Effector CD4-positive, alpha-beta T cell (primary cell): ENCODE measurements at regions not wholly inside any gene's neighbourhood (a gene's known extent, or its start where the extent isn't known, plus 50 kb on each side); places are given as distances from the start of the nearest gene placed in this dataset.
A peak's percentile ranks its signal among the peaks of the same experiment; 100 is the strongest.
"Not testable (repeated sequence)": the region's sequence is repeated elsewhere in the genome, so short reads cannot be mapped to it uniquely, and the experiment has no call there.

Source experiments
- DNase-seq: peaks from one replicate; pipeline ENCODE4 v3.0.0-alpha.2; 2020

DNA sequence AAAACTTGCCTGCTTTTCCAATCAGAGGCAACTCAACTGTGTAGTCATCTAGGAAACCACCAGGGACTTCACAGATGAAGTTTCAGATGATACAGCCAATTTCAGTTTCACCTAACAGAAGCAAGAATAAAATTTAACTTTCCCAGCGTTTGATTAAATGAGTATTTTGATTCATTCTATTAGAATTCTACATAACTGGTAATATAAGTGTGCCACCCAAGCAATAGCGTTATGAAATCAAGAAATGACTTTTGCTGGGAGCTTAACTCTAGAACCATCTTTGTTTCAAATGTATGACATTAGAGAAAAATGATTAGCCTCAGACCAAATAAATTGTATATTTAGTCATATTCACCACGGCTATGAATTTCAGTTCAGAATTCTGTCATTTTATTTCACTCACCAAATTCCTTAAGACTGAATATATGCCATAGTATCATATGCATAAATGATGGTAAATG, 239.3 kb downstream of the NRIP1 start:
- no peak for DNase-seq

DNA sequence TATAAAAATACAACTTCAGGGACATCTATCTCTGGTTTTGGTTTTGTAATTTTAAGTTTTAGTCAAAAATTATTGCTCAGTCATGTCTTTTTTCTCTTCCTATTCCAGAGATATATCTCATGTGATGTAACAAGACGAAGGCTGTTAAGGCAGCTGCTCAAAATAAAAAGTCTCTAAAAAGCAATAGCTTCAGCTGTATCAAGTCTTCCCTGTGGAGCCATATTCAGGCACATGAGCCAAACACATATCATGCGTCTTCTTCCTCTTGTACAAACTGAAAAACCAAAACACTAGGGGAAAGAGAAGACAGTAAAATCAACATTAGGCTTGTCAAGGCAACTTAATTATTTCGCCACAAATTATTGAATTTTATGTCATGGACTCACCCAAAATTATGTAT, 240.7 kb downstream of the NRIP1 start:
- DNase-seq, result no peak

DNA sequence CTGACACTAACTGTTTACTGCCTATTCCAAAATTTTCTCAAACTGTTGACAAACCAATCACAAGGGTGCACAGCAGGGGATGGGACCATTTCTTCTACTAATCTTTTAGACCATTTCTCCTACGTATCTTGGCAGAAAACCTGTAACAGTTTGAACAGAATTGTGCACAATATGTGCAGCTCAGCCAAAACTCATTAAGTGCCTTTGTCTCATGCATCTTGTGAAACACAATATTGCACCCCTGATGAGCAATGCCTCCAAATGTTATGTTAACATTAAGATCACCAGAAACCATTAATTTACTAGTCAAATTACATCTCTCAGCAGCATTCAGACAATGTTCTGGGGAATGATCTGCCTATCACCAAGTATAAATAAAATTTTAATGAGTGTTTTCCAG, 247.5 kb downstream of the NRIP1 start:
- DNase-seq, result no peak

DNA sequence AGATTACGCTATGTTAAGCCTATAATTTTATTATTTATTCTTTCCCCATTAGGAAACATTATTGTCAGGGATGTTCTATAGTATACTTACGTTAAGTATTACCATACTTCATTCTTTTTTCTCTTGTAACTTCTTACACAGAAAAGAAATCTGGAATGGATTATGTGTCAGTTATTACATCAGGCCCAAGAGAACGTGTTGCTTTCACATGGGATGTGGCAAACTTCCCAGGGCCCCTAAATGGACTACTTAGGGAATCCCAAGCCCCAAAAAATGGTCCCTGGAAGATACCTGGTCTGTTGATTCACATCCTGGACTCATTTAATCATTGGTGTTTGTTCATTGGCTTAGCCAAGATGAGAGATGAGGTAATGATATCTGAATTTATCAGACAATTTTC, 249.8 kb downstream of the NRIP1 start:
- DNase-seq, result no peak

DNA sequence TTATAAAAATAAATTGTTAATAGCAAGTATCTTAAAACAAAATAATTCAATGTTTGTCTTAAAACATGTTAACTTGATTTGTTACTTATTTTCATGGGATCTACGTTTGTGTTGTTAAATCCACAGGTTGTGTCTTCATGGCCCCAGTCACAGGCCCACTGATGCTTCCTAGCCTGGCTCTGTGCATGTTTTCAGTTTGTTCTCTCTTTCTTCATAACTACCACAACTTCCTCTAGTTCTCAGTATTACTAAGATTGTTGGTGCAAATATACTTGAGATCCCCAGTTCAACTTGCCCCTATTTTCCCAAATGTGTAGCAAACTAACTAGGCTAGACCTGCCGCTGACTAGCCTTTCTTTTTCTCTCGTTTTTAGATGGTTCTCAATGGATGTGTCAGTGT, 250.5 kb downstream of the NRIP1 start:
- no peak for DNase-seq

DNA sequence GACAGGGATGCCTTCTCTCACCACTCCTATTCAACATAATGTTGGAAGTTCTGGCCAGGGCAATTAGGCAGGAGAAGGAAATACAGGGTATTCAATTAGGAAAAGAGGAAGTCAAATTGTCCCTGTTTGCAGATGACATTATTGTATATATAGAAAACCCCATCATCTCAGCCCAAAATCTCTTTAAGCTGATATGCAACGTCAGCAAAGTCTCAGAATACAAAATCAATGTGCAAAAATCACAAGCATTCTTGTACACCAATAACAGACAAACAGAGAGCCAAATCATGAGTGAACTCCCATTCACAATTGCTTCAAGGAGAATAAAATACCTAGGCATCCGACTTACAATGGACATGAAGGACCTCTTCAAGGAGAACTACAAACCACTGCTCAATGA, 258.1 kb upstream of the SAMSN1 start:
- not testable (repeated sequence) for DNase-seq

DNA sequence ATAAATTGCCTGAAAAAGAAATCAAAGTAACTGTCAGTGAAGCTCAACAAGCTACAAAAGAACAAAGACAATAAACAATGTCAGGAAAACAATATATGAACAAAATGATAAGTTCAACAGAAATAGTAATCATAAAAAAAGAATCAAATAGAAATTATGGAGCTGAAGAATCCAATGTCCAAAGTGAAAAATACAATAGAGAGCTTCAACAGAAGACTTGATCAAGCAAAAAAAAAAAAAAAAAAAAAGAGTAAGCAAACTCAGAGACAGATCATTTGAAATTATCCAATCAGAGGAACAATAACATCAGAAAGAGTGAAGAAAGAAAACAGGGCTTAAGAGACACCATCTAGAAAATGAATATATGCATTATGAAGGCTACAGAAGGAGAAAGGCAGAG, 251.4 kb upstream of the SAMSN1 start:
- DNase-seq, result no peak

DNA sequence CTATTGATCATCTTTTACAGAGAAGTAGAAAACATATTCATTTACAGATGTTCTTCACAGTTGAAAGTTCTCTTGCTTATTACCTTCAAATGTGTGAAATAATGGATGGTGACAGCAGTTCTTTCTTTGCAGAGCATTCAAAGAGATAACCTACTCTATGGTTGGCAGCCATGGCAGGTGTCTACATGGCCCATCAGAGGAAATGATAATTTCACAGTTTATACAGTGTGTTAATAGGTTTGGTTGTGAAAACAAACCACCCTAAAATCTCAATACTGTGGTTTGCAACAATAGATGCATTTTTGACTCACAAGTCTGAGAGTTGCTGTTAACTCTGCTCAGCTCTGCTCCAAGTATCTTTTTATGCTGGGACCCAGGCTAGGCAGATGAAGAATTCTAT, 241.2 kb upstream of the SAMSN1 start:
- DNase-seq, result no peak

DNA sequence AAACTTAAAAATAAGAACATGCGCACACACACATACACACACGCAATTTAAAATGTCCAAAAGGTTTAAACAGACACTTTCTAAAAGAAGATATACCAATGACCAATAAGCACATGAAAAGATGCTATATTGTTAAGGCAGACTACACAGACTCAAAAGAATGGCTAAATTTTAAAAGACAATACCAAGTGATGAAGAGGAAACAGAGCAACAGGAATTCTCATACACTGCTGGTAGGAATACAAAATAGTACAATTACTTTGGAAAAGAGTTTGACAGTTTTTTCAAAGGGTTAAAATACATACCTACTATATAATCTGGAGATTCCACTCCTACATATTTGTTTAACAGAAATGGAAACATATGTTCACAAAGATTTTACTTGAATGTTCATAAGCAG, 239.6 kb upstream of the SAMSN1 start:
- no peak for DNase-seq

DNA sequence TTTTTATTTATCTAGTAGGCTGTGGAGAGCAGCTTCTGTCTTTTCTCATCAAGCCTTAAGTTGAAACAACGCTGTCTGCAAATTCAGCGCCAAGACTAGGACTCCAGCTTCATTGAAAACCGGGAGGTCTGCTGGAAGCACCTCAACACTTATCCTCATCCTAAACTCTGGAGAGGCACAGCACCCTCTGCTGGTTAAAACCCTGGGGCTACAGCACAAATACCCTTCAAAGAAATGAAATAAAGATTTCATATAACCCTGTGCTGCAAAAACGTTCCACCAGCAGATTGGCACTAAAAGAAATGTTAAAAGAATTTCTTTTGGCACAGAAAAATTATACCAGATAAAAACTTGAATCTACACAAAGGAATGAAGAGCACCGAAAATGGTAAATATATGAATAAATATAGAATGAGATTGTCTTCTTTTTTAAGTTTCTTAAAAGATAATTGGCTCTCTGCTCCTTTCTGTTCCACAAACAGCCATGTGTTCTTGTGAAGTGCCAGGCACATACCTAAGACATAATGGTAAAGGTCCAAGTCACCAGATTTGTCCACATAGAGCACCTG, 227.7 kb upstream of the SAMSN1 start:
- DNase-seq, result peak; percentile 31

DNA sequence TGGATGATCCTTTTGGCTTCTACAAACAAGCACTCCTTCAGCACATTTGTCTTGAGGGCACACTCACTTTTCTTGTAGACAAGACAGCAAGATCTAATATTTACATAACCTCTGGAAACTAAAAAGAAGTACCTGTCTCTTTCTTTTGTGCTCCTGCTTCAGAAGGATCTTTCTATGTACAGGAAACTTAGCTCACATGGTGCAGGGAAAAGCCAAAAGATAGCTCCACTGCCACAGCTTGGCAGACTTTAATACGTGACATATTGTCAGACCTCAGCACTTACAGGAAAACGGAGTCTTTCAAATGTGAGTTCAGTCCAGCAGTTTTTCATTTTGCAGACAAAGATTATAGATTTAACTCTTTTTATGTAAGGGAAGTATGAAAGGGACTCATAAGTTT, 225.5 kb upstream of the SAMSN1 start:
- no peak for DNase-seq

DNA sequence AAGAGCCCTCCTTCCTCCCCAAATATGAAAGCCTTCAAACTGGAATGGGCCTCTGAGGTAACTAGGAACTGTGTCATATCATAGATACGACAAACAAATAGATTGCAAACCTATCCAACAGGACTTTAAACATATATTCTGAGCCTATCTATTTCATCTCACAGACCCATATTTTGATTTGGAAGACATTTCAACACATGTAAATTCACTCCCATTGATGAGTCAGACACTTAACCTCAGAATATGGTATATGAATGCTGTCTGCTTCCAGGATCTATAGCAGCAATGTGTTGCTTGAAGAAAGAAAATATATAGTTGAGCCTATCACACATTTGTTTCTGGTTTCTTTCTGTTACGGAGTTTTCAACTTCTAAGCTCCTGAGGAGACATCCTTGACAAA, 221.9 kb upstream of the SAMSN1 start:
- DNase-seq, result no peak

DNA sequence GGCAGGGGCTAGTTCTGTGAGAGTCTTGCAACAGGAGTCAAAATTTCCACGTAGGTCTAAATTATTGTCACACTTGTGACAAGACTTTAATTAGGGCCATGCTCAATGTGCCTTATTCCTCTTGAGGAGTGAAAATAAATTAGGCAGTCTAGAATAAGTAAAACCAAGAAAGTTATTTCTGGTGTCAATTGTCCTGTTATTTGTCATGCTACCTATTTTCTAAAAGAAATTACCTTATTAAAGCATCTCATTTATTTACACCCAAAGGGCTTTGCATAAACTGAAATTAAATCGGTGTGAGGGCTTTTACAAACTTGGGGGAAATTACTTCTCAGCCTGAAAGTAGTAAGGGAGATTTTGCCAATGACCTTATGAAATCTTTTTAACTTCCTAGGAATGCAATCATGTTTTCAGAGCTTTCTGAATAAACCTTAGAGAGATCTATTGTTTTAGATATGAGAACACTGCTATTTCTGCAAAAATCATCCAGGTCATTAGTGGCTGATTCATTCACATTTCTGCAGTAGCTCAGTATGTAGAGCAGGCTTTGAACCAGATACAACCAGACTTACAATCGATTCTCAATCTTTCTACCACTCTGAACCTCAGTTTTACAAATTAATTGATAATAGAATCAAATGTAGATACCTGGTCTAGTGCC, 221.2 kb upstream of the SAMSN1 start:
- no peak for DNase-seq

DNA sequence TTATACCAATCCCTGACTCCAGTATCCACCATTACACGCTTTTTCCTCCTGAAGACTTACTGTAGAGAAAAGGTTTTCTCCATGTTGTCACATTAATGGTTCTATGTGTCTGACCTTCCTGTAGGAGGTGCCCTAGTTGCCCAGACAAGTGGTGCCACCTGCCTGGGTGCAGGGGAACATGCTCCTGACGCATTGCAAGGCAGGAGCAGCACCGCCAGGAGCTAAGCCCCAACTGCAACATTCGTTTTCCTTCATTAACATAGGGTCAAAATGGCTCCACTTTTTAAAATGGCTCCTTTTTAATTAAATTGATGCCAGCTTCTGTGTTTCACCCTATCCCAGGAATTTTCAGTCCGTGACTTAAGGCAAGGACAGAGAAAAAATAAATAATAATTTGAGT, 220.1 kb upstream of the SAMSN1 start:
- DNase-seq, result no peak

DNA sequence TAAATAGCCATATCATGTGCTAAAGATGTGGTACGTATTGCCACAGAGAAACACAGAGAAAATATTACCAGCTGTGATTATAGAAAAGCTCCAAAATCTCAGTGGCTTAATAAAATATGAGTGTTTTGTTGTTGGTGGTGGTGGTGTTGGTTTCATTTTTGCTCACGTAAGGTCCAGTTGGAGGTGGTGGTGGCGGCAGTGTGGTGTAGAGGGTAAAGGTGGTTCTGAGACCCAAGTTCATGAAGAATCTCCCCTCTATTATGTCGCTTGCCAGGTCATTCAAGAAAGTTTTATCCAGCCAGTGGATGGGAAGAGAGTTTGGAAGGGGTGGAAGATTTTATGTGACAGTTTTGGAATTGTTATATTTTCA, 217.6 kb upstream of the SAMSN1 start:
- no peak for DNase-seq

DNA sequence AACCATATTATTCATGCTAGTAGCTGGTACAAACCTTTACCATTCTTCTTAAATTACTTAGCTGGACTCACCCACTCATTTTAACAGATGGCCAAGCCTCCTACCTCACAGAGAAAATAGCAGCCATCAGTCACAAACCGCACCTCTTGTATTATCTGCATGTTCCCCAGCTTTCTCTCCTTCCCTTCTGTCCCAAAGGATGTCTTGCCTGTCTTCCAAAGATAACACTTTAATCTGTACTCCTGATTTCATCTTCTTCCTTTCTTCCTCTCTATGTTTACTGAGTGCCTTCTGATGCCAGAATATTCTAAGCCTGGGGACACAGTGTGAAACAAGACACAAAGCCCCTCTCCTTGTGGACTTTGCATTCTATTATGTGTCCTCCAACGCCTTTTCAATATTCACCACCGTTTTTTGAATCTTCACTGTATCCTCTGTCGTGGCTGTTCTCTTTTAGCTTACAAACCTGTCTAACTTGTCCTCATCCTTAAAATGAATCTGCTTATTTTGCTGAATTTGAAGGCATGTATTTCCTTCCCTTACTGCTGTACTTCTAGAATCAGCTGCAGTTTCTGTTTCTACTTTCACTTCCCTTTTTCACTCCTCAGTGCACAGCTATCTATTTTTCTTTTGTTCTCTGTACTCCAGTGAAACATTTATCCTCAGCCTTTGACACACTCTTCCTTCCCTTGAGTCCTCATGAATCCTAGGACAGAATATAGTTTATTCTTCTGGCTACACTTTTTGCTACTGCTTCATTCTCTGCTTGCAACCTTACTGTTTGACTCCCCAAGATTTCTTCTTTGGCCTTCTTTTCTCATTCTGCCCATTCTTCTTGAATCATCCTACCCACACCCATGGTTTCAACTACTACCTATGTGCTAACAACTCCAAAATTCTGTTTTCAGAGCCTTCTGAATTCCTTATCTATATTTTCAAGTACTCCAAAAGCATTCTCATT, 216.9 kb upstream of the SAMSN1 start:
- DNase-seq, result no peak

DNA sequence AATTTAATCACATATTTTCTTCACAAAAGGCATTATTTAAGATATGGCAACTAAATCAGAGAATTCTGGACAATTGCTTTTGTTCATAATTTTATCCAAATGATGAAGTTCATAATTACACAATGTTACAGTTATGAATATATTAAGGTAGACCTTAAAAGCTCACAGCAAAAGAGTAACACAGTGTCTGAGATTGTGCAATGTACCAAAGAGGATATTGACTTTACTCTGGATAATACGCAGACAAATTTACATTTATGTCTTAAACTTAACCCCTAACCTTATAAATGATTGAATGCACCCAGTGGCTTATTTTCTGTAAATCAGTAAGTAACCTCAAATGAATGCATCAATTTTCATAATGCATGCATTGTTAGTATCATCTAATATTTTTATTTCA, 216.2 kb upstream of the SAMSN1 start:
- DNase-seq, result no peak

DNA sequence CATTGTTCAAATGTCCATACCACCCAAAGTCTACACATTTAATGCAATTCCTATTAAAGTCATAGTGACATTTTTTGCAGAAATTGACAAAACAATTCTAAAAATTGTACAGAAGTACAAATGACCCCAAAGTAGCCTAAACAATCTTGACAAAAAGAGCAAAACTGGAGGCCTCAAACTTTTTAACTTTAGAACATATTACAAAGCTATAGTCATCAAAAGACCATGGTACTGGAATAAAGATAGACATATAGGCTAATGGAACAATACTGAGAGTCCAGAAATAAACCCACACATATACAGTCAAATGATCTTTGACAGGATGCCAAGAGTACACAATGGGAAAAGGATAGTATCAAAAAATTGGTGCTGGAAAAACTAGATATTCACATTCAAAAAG, 213.2 kb upstream of the SAMSN1 start:
- DNase-seq, result no peak

DNA sequence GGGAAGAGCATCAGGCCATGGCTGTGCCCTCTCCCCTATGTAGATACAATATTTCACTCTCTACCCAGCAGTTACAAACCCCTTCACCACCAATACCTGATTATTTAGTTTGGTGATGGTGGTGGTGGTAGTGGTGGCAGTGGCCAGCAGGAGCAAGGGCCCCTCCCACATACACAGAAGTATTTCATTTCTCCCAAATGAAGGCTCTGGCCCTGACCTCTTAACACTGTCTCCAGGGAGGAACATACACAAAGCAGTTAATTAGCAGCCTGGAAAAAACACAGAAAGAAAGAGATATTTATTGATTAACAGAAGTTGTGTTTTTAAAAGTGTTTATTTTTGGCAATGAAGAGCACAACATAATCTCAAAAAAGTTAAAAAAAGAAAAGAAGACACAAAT, 212.7 kb upstream of the SAMSN1 start:
- DNase-seq, result no peak

DNA sequence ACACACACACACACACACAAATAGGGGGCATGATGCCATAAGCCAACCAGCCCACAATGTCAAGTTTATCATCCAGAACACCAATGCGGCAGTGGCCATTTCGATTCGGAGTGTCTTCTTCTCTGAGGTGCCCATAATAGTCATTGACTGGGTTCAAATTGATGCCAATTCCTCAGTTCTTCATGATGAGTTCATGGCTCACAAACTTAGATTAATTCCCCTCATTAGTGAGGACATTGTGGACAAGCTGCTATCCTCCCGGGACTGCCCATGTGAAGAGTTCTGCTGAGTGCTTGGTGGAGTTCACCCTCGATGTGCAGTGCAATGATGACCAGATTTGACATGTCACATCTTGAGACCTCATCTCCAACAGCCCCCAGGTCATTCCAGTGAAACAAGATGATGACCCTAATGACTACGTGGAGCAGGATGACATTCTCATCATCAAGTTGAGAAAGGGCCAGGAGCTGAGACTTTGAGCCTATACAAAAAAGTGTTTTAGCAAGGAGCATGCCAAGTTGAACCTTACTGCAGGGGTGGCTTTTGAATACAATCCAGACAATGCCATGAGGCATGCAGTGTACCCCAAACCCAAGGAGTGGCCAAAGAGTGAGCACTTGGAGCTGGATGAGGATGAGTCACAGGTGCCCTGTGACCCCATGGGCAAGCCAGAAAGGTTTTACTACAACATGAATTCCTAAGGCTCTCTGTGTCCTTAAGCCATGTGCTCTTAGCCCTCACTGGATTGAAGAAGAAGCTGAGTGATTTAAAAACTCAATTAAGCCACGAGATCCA, 211.6 kb upstream of the SAMSN1 start:
- DNase-seq, result no peak

DNA sequence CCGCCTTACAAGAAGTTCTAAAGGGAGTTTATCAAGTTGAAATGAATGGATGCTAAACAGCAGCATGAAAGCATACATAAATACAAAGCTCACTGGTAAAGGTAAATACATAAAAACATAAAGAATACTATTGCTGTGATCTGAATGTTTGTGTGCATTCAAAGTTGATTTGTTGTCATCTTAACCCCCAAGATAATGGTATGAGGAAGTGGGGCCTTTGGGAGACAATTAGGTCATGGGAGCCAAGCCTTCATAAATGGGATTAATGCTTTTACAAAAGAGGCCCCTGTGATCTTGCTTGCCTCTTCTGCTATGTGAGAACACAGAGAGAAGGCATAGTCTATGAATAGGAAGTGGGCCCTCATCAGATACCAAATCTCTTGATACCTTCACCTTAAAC, 209.0 kb upstream of the SAMSN1 start:
- no peak for DNase-seq

DNA sequence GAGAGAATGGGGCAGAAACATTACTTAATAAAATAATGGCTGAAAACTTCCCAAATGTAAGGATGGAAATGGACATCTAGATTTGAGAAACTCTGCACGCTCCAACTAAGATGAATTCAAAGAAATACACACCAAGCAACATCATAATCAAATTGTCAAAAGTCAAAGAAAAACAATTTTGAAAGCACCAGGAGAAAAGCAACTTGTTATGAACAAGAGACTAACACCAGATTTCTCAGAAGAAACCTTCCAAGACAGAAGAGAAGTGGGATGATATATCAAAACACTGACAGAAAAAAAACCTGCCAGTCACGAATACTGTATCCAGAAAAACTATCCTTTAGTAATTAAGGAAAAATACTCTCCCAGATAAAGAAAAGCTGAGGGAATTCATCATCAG, 208.6 kb upstream of the SAMSN1 start:
- DNase-seq, result no peak

DNA sequence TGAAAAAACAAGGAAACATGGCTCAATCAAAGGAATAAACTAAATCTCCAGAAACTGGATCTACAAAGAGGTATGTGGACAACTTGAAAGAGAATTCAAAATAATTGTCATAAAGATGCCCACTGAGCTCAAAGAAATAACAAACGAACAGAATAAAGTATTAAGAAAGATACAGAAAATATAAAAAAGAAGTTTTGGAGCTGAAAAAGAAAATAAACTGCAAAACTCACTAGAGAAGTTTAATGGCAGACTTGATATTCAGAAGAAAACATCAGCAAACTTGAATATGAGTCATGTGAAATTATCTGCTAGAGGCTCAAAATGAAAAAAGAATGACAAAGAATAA, 208.1 kb upstream of the SAMSN1 start:
- no peak for DNase-seq
